PFSK-1 (cell line): ENCODE measurements at regions not wholly inside any gene's neighbourhood (a gene's known extent, or its start where the extent isn't known, plus 50 kb on each side); places are given as distances from the start of the nearest gene placed in this dataset.

ENCODE experiments used
- POLR2AphosphoS5 ChIP-seq: IDR thresholded peaks from 2 replicates; pipeline ENCODE4 v1.6.1; 2012; ENCODE audit warnings: low read depth, mild to moderate bottlenecking, control low read depth, low read length, moderate library complexity
- TF ChIP-seq, protein P1 (sequence below), 2 experiments: IDR thresholded peaks; 2 replicates each; pipeline versions ENCODE4 v1.6.1 to v1.8.0; 2011 to 2012; ENCODE audit warnings: low read depth in 2 of 2, low read length in 2 of 2, control low read depth in 1 of 2, inconsistent platforms in 1 of 2, mild to moderate bottlenecking in 1 of 2, moderate library complexity in 1 of 2; ENCODE audit not compliant: insufficient read depth in 1 of 2

DNA sequence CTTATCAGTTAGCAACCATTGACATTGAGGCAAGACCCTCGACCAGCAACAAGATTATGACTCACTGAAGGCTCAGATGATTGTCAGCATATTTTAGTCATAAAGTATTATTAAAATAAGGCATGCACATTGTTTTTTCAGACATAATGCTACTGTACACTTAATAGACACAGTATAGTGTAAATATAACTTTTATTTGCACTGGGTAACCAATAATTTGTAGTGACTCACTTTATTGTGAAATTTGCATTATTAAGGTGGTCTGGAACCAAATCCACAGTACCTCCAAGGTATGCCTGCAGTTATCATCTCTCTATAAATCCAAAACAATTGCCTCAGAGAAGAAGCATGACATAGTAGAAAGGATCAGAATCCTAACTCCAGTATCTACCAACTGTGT, 330.1 kb upstream of the SMIM31 start:
- TF ChIP-seq POLR2AphosphoS5: no peak
- TF ChIP-seq, protein P1, sequence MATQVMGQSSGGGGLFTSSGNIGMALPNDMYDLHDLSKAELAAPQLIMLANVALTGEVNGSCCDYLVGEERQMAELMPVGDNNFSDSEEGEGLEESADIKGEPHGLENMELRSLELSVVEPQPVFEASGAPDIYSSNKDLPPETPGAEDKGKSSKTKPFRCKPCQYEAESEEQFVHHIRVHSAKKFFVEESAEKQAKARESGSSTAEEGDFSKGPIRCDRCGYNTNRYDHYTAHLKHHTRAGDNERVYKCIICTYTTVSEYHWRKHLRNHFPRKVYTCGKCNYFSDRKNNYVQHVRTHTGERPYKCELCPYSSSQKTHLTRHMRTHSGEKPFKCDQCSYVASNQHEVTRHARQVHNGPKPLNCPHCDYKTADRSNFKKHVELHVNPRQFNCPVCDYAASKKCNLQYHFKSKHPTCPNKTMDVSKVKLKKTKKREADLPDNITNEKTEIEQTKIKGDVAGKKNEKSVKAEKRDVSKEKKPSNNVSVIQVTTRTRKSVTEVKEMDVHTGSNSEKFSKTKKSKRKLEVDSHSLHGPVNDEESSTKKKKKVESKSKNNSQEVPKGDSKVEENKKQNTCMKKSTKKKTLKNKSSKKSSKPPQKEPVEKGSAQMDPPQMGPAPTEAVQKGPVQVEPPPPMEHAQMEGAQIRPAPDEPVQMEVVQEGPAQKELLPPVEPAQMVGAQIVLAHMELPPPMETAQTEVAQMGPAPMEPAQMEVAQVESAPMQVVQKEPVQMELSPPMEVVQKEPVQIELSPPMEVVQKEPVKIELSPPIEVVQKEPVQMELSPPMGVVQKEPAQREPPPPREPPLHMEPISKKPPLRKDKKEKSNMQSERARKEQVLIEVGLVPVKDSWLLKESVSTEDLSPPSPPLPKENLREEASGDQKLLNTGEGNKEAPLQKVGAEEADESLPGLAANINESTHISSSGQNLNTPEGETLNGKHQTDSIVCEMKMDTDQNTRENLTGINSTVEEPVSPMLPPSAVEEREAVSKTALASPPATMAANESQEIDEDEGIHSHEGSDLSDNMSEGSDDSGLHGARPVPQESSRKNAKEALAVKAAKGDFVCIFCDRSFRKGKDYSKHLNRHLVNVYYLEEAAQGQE (IDR thresholded peaks at IDR 0.05; ENCODE audit: insufficient read depth in 1 of 2, low read depth in 2 of 2, low read length in 2 of 2): no peak
